HEK293T (cell line): ENCODE measurements at regions not wholly inside any gene's neighbourhood (a gene's known extent, or its start where the extent isn't known, plus 50 kb on each side); places are given as distances from the start of the nearest gene placed in this dataset.

ENCODE experiments used
- ARNT ChIP-seq: fragments of 450-650 bp; IDR thresholded peaks from 2 replicates; pipeline ENCODE4 v1.6.1; 2017; ENCODE audit warnings: mild to moderate bottlenecking
- BHLHE40 ChIP-seq: fragments of 450-650 bp; IDR thresholded peaks from 2 replicates; pipeline ENCODE4 v1.6.1; 2016; ENCODE audit warnings: mild to moderate bottlenecking, moderate library complexity, borderline replicate concordance
- FOXM1 ChIP-seq: fragments of 450-650 bp; IDR thresholded peaks from 2 replicates; pipeline ENCODE4 v1.6.1; 2017; ENCODE audit warnings: mild to moderate bottlenecking, borderline replicate concordance
- NFRKB ChIP-seq: fragments of 450-650 bp; IDR thresholded peaks from 2 replicates; pipeline ENCODE4 v1.6.1; 2016; ENCODE audit warnings: mild to moderate bottlenecking, moderate library complexity
- SP1 ChIP-seq: fragments of 450-650 bp; IDR thresholded peaks from 2 replicates; pipeline ENCODE4 v1.6.1; 2017
- SUZ12 ChIP-seq: fragments of 450-650 bp; IDR thresholded peaks from 2 replicates; pipeline ENCODE4 v1.6.1; 2016; ENCODE audit warnings: mild to moderate bottlenecking
- TARDBP ChIP-seq: fragments of 450-650 bp; IDR thresholded peaks from 2 replicates; pipeline ENCODE4 v1.6.1; 2016

DNA sequence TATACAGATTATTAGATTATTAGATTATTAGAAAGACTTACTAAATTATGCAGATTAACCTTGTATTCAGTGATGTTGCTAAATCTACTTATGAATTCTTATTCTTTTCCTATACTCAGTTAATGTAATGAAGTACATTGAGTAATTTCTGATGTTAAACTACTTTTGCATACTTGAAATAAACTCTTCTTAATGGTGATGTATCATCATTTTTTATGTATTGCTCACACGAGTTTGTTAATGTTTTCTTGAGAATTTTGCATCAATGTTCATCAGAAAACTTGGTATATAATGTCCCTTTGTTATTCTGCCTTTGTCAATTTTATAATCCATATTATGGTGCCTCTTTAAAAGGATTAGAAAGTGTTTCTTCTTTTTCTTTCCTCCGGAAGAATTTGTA lies 163.2 kb upstream of the COL8A1 start:
- TF ChIP-seq TARDBP (no peak), ARNT (no peak), SP1 (no peak), NFRKB (no peak), BHLHE40 (no peak), FOXM1 (no peak), SUZ12 (no peak)
